HG03520 (cell line): ENCODE measurements at regions not wholly inside any gene's neighbourhood (a gene's known extent, or its start where the extent isn't known, plus 50 kb on each side); places are given as distances from the start of the nearest gene placed in this dataset.
A peak's percentile ranks its signal among the peaks of the same experiment; 100 is the strongest.
"Not testable (repeated sequence)": the region's sequence is repeated elsewhere in the genome, so short reads cannot be mapped to it uniquely, and the experiment has no call there.

Experiments
- ATAC-seq: cut with Tn5 transposase; IDR thresholded peaks from one replicate; pipeline ENCODE4 v1.9.1; 2021; ENCODE audit warnings: mild to moderate bottlenecking, moderate library complexity; ENCODE audit not compliant: unreplicated experiment

DNA sequence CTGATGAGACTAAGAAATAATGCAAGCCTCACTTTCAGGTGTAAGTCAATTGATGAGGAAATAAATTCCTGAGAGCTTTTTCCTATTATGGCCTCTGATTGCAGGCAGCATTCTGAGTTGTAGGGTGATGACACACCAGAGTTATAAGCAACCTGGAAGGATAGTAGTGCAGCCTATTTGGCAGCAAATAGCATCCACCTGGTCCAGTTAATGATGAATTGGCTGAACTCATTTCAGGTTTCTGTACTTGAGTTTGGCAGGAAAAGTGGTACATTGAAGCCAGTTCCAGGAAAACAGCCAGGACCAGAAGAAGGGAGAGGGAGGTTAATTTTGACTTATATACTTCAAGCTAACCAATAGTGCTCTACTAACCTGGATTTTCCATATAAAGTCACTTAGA lies 316.8 kb downstream of the NAF1 start:
- ATAC-seq, result no peak

GRCh38 chr4:162847945-162848549 lies 318.6 kb downstream of the NAF1 start:
- peak; percentile 45 for ATAC-seq

- no peak for ATAC-seq
These were observed 324.9 kb downstream of the NAF1 start for GRCh38 chr4:162841753-162842152.

DNA sequence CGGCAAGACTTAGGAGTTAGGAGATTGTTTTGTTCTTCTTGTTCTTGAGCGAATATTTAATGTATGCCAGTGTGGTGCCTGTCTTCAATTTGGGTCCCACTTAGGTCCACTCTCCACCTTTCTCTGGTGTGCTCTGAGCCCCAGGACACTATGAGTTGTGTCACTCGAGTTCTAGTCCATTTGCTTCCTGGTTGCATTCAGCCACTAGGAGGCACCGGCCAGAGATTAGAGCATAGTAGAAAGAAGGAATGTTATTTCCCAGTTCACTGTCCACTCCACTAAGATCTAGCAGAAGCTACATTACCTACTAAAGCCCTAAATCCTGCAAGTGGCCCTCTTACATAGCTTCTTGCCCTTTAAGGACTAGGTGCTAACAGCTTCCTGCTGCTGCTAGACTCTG lies 326.9 kb downstream of the NAF1 start:
- ATAC-seq, result no peak

DNA sequence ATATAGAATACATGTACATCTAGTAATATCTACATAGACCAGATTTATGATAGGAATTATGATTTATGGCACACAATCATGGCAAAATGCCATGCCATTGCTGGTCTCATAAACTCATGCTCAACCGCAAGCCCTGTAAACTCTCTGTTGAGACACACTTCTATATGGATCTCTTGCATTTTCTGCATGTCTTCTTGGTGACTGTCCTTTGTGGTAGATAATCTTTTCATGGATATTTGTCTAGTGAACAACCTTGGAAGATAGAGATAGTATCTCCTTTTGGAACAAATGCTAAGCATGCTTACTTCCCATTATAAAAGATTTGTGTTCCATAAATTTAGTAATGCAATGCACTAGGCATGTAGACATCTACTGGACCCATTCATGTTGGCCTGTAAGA lies 328.0 kb downstream of the NAF1 start:
- no peak for ATAC-seq

DNA sequence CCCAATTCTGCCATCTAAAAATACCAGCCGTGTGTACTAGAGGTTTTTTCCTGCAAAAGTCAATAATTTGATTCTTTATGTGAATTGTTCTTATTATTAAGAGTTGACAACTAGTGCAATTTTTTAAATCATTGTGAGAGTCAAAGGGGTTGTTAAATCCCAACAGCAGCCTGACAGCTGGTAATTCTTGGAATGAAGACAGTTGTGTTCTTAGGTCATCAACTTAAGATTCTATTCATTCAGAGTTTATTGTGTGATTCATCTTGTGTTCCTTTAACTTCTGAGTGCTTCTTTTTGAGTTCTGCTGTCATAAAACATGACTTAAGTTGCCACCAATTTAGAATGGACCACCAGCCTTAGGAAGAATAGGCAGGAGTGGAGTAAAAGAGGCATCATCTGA lies 329.0 kb downstream of the NAF1 start:
- ATAC-seq, result no peak

DNA sequence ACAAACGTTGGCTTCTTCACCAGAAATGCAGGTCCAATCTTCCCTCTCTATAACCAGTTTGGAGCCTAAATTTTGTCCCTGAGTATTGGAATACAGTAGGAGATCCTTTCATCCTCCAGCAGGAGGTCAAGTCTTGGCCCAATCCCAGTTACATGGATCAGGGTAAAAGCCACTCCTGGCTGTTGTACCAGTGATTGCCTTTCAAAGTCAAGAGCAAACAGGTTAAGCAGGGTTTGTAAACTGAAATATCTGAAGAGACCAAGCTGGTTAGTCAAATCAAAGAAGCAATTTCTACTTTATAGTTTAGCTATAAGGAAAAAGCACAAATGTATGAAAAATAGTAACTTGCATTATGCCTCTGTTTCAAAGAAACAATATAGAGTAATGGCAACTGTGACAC lies 329.4 kb downstream of the NAF1 start:
- no peak for ATAC-seq

DNA sequence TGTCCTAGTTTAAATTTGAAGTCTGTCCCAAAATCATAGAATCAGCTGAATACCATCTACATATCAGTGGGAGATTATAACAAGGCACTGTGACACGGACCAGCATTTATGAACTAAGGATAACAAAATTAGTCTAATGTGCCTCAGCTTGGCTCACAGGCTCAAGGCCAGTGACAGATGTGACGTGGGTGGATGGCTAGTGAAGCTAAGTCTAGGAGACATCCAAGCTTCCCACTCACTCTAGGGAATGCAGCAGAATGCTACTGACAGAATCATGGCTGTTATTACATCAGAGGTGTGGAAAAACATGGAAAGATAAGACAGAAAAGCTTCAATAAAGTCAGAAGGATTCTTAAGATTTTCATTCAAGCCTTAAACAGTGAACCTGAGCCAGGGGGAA lies 329.9 kb downstream of the NAF1 start:
- no peak for ATAC-seq

DNA sequence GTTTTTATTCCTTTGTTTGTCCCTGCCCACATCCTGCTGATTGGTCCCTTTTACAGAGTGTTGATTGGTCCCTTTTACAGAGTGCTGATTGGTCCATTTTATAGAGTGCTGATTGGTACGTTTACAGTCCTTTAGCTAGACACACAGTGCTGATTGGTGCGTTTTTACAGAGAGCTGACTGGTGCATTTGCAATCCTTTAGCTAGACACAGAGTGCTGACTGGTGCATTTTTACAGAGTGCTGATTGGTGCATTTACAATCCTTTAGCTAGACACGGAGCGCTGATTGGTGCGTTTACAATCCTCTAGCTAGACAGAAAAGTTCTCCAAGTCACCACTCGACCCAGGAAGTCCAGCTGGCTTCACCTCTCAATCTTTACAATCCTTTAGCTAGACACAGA lies 330.4 kb downstream of the NAF1 start:
- not testable (repeated sequence) for ATAC-seq

DNA sequence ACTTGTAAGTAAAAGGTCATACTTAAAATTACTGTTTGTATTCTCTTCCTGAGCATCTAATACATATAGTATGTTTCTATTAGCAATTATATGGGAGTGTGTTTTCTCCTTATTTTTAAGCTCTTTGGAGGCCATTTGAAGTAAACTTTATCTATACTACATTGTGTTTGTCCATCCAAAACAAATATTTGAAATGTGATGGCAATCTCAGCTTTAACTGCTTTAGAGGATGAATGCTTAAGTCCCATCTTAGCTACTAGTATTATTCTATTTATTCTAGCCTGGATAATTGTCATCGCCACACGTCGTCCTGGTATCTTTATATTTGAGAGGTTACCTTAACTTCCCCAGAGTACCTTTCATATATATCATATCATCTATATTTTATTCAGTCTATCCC lies 335.8 kb downstream of the NAF1 start:
- no peak for ATAC-seq

- not testable (repeated sequence) for ATAC-seq
These were observed 349.3 kb downstream of the NAF1 start for GRCh38 chr4:162817374-162817773.

DNA sequence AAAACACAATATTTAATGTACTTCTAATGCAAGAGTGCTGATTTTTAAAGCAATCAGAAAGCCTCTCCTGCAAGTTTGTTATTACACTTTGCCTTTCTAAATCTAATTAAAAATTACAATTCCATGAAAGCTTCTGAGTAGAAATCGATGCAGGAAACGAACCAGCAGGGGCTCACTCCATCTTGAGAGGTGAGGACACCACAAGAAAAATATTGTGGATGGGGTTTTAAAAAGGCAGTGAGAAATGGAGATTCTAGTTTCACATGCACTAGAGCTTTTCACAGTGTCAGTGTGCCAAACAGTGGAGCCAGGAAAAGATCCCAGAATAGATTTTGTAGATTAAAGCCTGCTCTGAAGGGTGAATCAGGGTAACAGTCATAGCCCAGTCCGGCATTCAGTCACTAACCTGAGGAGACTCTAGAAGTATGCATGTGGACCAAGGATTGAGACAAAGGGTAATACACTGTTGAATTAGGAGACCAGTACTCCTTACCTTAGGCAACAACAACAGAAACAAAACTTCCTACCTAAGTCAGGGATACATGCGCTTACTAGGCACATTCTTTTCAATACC lies 362.3 kb downstream of the NAF1 start:
- no peak for ATAC-seq

DNA sequence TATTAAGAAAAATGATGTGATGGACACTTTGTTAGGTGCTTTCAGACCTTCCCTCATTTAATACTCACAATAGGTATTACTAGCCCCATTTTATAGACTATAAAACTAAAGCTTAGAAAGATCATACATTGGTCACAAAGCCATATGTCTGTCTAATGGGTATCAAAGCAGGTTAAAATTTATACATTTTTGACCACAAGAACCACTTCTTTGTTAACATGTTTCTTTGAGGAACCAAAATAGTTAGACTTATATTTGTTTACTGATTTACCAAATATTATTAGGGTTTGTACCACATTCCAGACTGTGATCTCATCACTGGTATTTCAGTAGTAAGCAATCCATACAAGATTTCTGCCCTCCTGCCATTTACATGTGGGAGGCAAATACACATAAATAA lies 363.3 kb downstream of the NAF1 start:
- ATAC-seq, result no peak

GRCh38 chr4:162797108-162797507 lies 369.6 kb downstream of the NAF1 start:
- ATAC-seq, result no peak

DNA sequence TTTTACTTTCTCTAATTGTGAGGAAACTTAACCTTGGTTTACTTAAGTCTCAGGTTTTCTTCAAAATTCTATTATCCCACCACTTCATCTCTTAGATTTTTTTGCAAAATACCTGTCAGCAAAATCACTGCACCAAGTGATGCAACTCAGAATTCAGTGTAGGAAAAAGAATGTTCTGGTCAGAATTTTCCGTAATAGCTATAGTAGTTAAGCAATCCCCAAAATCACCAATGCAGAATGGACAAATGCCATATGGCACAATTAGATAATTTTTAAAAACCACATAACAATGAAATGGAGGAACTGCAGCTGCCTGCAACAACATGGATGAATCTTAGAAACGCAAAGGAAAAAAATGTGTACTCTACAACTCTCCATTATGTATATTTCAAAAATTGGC lies 373.1 kb downstream of the NAF1 start:
- no peak for ATAC-seq

DNA sequence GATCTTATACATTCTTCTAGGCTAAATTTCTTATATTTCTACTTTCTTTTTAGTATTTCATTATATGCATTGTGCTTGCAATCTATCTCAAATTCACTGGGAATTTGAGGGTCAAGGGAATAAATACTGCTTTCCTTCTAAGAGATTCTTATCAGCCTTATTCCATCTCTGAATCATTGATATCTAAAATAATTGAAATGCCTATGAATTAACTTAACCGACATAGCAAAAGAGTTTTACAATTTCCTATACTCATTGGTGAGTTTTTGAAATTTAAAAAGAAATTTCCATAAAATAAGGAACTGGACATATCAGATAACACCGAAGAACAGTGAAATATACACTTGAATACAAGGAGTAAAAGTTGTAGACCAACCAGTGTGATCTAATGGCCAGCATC lies 373.7 kb downstream of the NAF1 start:
- no peak for ATAC-seq

GRCh38 chr4:162791226-162791625 lies 375.5 kb downstream of the NAF1 start:
- ATAC-seq, result no peak

GRCh38 chr4:162787120-162787519 lies 379.6 kb downstream of the NAF1 start:
- ATAC-seq, result no peak

GRCh38 chr4:162782778-162783525 lies 383.7 kb downstream of the NAF1 start:
- ATAC-seq, result no peak

- no peak for ATAC-seq
These were observed 384.5 kb downstream of the NAF1 start for GRCh38 chr4:162782096-162782777.

DNA sequence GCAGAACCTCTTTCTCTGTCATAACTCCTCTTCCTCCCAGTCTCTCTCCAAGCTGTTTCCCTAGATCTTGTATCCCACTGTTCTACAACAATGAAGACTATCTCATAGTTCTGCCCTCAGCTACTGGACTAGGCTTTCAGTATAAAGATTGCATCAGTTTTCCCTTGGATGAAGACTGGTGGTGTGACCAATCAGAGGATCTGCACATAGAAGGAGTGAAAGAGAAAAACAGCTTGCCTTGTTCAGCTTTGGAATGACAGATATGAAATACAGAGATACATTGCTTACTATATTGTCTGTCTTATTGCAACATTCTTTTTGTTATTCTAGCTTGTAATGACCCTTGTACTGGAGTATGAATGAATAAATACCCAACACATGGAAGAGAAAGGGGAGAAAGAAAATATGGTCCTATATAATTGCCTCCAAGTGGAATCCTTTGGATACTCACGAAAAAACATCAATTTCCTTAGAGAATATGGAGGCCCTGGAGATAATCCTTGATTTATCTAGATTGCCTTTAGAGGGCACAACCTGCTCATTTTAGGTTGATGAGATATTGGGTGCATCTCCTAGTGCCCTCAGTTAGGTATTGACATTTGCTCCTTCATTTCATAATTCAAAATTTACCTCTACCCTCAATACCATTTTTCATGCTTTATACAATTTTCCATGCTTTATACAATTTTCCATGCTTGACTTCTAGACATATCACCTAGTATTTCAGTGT lies 395.8 kb downstream of the NAF1 start:
- ATAC-seq, result no peak
